ENCODE measurements at regions not wholly inside any gene's neighbourhood (a gene's known extent, or its start where the extent isn't known, plus 50 kb on each side); places are given as distances from the start of the nearest gene placed in this dataset.
"Not testable (repeated sequence)": the region's sequence is repeated elsewhere in the genome, so short reads cannot be mapped to it uniquely, and the experiment has no call there.

- DNase-seq = no peak
- H3K4me3 ChIP-seq (ENCODE audit: low read depth, low read length) = no peak overlapping the region
- TF ChIP-seq, protein P1, sequence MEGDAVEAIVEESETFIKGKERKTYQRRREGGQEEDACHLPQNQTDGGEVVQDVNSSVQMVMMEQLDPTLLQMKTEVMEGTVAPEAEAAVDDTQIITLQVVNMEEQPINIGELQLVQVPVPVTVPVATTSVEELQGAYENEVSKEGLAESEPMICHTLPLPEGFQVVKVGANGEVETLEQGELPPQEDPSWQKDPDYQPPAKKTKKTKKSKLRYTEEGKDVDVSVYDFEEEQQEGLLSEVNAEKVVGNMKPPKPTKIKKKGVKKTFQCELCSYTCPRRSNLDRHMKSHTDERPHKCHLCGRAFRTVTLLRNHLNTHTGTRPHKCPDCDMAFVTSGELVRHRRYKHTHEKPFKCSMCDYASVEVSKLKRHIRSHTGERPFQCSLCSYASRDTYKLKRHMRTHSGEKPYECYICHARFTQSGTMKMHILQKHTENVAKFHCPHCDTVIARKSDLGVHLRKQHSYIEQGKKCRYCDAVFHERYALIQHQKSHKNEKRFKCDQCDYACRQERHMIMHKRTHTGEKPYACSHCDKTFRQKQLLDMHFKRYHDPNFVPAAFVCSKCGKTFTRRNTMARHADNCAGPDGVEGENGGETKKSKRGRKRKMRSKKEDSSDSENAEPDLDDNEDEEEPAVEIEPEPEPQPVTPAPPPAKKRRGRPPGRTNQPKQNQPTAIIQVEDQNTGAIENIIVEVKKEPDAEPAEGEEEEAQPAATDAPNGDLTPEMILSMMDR (IDR thresholded peaks at IDR 0.05; ENCODE audit: low read depth, low read length) = no peak
Observed at GRCh38 chr5:156218367-156219158, 108.4 kb upstream of the SGCD start.

DNA sequence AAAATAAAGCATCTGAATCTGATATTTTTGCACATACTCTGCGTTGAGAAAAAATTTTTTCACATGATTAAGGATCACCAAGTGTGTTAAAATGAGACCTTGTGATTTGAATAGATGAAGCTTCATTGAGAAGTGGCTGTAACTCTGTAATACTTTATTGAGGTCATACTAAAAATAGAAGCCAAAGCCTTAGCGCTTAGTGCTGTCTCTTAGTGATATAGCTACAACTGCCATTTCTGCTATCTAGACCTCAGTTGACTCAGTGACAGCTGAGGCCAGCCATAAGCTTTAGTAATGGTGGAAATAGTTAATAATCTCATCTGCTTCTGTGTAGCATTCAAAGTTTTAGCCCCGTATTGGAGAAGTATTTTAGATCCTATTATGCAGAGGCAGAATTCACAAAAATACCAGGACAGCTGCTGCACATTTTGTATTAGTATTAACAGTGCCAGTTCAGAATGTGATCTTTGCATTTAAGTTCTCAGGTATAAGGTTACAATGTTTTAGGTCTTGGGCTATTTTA lies 107.4 kb upstream of the SGCD start:
- H3K36me3 ChIP-seq = no peaks in the 10 kb centered on the region
- peak; percentile 46 for DNase-seq
- H3K9me3 ChIP-seq (ENCODE audit: severe bottlenecking) = peaks cover 3% of the 10 kb centered on the region
- no peaks in the 10 kb centered on the region for H3K27me3 ChIP-seq (ENCODE audit: insufficient read depth, low read depth, severe bottlenecking)
- no peak overlapping the region for H3K4me3 ChIP-seq (ENCODE audit: low read depth, low read length)
- H3K27ac ChIP-seq = peak overlapping the region; percentile 46
- TF ChIP-seq, protein P1 (IDR thresholded peaks at IDR 0.05; ENCODE audit: low read depth, low read length) = no peak

More at GRCh38 chr5:156218367-156219158, 108.4 kb upstream of the SGCD start:
- Histone ChIP-seq H3K27me3 (ENCODE audit: insufficient read depth, low read depth, severe bottlenecking) (no peaks in the 10 kb centered on the region), H3K9me3 (ENCODE audit: severe bottlenecking) (peaks cover 5% of the 10 kb centered on the region), H3K27ac (peak overlapping the region; percentile 46), H3K36me3 (no peaks in the 10 kb centered on the region)

GRCh38 chr5:156221816-156222215 lies 105.1 kb upstream of the SGCD start:
- DNase-seq = no peak
- no peaks in the 10 kb centered on the region for H3K27me3 ChIP-seq (ENCODE audit: insufficient read depth, low read depth, severe bottlenecking)
- no peaks in the 10 kb centered on the region for H3K9me3 ChIP-seq (ENCODE audit: severe bottlenecking)
- H3K36me3 ChIP-seq = no peaks in the 10 kb centered on the region
- H3K4me3 ChIP-seq (ENCODE audit: low read depth, low read length) = no peak overlapping the region
- TF ChIP-seq, protein P1 (IDR thresholded peaks at IDR 0.05; ENCODE audit: low read depth, low read length) = no peak
- H3K27ac ChIP-seq = peak overlapping the region; percentile 46

GRCh38 chr5:156223547-156223946 lies 103.4 kb upstream of the SGCD start:
- TF ChIP-seq, protein P1 (IDR thresholded peaks at IDR 0.05; ENCODE audit: low read depth, low read length) = no peak
- no peaks in the 10 kb centered on the region for H3K27me3 ChIP-seq (ENCODE audit: insufficient read depth, low read depth, severe bottlenecking)
- no peaks in the 10 kb centered on the region for H3K9me3 ChIP-seq (ENCODE audit: severe bottlenecking)
- H3K36me3 ChIP-seq = no peaks in the 10 kb centered on the region
- no peak overlapping the region for H3K4me3 ChIP-seq (ENCODE audit: low read depth, low read length)
- no peak overlapping the region for H3K27ac ChIP-seq
- DNase-seq = no peak

GRCh38 chr5:156226485-156226884 lies 100.5 kb upstream of the SGCD start:
- H3K4me3 ChIP-seq (ENCODE audit: low read depth, low read length); H3K27ac ChIP-seq; H3K36me3 ChIP-seq; DNase-seq; H3K27me3 ChIP-seq (ENCODE audit: insufficient read depth, low read depth, severe bottlenecking): not testable (repeated sequence)
- peaks cover 12% of the 10 kb centered on the region for H3K9me3 ChIP-seq (ENCODE audit: severe bottlenecking)

- peaks cover 12% of the 10 kb centered on the region for H3K9me3 ChIP-seq (ENCODE audit: severe bottlenecking)
- no peak overlapping the region for H3K4me3 ChIP-seq (ENCODE audit: low read depth, low read length)
- TF ChIP-seq, protein P1 (IDR thresholded peaks at IDR 0.05; ENCODE audit: low read depth, low read length) = no peak
- H3K36me3 ChIP-seq = no peaks in the 10 kb centered on the region
- no peak overlapping the region for H3K27ac ChIP-seq
- no peak for DNase-seq
- H3K27me3 ChIP-seq (ENCODE audit: insufficient read depth, low read depth, severe bottlenecking) = no peaks in the 10 kb centered on the region
Observed at GRCh38 chr5:156230887-156231286, 96.1 kb upstream of the SGCD start.

Measured in WERI-Rb-1 (cell line).